ENCODE measurements at regions not wholly inside any gene's neighbourhood (a gene's known extent, or its start where the extent isn't known, plus 50 kb on each side); places are given as distances from the start of the nearest gene placed in this dataset.
A peak's percentile ranks its signal among the peaks of the same experiment; 100 is the strongest.
"Not testable (repeated sequence)": the region's sequence is repeated elsewhere in the genome, so short reads cannot be mapped to it uniquely, and the experiment has no call there.

DNA sequence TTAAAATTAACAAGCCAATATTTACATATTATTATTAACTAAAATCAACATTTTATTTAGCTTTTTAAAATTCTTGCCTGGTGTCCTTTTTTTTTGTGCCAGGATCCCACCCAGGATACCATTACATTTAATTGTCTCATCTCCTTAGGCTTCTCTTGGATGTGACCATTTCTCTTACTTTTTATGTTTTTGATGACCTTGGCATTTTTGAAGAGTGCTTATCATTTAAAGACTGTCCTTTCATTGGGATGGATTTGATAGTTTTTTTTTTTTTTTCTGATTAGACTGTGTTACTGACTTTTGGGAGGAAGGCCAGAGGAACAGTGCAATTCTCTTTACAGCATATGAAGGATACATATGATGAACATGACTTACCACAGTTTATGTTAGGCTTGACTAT lies 181.4 kb upstream of the SMIM30 start:
- DNase-seq: no peak

GRCh38 chr7:113298501-113298900 lies 180.1 kb upstream of the SMIM30 start:
- DNase-seq: no peak

- no peak for DNase-seq
Measured at GRCh38 chr7:113294750-113295149, 176.4 kb upstream of the SMIM30 start.

- no peak for DNase-seq
Measured at GRCh38 chr7:113292105-113292504, 173.8 kb upstream of the SMIM30 start.

DNA sequence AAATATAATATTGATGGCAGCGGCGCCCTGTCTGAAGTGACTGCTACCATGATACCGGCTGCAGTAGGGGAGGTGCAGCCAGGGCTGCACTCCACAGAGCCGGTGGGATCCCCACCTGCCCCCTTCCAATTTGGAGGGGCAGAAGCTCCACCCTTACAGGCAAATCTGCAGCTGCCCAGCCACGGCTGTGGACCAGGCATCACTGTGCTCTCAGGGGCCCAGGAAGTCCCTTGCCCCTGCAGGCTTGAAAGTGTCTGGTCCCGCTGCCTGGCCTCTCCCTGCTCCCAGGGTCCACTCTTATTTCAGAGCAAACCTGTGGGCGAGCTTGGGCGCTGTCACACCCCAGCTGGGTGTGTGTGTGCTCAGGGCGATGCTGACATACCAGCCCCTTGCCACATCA lies 172.7 kb upstream of the SMIM30 start:
- no peak for DNase-seq

- DNase-seq: peak; percentile 40
Measured at GRCh38 chr7:113289140-113289740, 170.9 kb upstream of the SMIM30 start.

- DNase-seq: no peak
Measured at GRCh38 chr7:113285411-113285810, 167.1 kb upstream of the SMIM30 start.

DNA sequence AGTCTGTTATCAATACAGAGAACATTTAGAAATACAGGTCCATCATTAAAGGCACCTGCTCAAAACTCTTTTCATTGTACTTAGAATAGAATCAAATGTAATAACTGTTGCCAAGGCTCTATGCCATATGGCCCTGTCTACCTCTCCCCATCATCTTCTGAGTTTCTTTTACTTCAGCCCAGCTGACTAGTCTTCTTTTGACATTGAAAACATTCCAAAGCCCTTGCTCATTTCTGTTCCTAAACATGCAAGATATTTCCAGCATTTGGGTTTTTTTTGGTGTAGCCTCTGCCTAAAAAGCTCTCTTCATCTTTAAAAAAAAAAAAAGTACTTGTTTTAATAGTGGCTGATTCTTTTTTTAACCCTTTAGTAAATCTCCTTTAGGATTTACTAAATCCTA lies 165.5 kb upstream of the SMIM30 start:
- peak; percentile 24 for DNase-seq

DNA sequence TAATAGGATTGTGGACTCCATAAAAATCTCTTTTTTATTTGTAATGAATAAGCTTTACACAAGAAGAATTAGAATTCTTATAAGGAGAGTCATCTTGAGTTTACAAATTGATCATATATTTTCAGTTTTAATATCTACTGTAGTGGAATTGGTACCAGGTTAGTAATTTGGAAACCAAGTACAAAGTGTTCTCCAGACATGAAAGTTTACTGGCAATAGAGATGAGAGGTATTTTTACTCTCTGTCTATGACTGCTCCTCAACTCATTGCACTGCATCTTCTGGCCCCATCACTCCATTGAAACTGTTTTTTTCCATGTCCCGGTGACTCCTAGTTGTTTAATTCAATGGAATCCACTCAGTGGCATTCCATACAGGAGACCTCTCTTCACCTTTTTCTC lies 164.5 kb upstream of the SMIM30 start:
- DNase-seq: no peak

- no peak for DNase-seq
Measured at GRCh38 chr7:113281223-113281622, 162.9 kb upstream of the SMIM30 start.

GRCh38 chr7:113279256-113279655 lies 160.9 kb upstream of the SMIM30 start:
- no peak for DNase-seq

GRCh38 chr7:113270790-113271189 lies 152.4 kb upstream of the SMIM30 start:
- no peak for DNase-seq

- DNase-seq: not testable (repeated sequence)
Measured at GRCh38 chr7:113269592-113269991, 151.2 kb upstream of the SMIM30 start.

DNA sequence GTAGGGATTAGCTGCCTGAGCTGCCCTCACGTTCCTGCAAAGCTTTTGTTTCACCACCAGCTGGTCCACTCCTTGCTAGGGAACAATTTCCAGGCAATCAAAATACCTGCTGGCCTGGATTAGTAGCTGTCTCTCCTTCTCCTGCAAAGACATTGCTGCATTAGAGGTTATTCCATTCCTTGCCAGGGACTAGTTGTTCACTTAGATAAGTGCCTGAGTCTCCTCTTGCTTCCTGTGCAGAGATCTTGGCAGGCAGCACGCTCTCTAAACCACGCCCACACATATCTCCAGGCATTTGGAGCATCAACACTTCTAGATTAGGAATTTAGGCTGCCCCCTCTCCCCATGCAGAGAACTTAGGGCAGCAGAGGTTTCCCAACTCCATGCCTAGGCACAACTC lies 150.4 kb upstream of the SMIM30 start:
- DNase-seq: no peak

- DNase-seq: no peak
Measured at GRCh38 chr7:113267885-113268284, 149.5 kb upstream of the SMIM30 start.

GRCh38 chr7:113267271-113267670 lies 148.9 kb upstream of the SMIM30 start:
- DNase-seq: no peak

DNA sequence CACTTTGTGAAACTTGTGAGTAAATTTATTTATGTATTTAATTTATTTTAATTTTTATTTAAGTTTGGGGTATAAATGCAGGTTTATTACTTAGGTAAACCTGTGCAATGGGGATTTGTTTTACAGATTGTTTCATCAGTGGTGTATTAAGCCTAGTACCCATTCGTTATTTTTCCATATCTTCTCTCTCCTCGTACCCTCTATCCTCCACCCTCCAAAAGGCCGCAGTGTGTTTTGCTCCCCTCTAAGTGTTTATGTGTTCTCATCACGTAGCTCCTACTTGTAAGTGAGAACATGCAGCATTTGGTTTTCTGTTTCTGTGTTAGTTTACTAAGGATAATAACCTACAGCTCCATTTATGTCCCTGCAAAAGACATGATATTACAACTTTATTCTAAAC lies 145.4 kb upstream of the SMIM30 start:
- DNase-seq: no peak

DNA sequence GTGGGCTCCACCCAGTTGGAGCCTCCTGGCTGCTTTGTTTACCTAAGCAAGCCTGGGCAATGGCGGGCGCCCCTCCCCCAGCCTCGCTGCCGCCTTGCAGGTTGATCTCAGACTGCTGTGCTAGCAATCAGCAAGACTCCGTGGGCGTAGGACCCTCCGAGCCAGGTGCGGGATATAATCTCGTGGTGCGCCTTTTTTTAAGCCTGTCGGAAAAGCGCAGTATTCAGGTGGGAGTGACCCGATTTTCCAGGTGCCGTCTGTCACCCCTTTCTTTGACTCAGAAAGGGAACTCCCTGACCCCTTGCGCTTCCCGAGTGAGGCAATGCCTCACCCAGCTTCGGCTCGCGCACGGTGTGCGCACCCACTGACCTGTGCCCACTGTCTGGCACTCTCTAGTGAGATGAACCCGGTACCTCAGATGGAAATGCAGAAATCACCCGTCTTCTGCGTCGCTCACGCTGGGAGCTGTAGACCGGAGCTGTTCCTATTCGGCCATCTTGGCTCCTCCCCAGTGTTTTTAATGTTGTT lies 144.9 kb upstream of the SMIM30 start:
- not testable (repeated sequence) for DNase-seq

DNA sequence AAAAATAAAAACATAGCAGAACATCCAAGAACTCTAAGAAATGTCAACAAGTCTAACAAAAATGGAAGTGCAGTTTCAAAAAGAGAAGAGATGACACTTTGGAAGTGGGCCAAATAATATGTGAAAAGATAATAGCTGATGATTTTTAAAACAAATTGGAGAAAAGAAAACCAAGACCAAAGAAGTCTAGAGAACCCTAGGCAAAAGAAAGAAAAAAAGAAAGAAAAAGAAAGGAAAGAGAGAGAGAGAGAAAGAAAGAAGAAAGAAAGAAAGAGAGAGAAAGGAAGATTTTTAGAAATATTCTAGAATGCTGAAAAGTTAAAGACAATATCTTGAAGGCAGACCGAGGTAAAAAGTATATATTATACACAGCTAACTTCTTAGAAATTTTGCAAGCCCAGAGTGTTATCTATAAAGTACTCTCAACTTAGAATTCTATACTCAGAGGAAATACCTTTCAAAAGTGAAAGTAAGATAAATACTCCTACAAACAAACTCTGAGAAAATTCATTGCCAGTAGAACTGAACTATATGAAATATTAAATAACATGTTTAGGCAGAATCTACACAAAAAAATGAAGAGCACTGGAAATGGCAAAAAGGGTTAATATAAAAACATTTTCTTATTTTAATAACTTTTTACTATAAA lies 138.7 kb upstream of the SMIM30 start:
- no peak for DNase-seq

- no peak for DNase-seq
Measured at GRCh38 chr7:113247198-113247597, 128.8 kb upstream of the SMIM30 start.

DNA sequence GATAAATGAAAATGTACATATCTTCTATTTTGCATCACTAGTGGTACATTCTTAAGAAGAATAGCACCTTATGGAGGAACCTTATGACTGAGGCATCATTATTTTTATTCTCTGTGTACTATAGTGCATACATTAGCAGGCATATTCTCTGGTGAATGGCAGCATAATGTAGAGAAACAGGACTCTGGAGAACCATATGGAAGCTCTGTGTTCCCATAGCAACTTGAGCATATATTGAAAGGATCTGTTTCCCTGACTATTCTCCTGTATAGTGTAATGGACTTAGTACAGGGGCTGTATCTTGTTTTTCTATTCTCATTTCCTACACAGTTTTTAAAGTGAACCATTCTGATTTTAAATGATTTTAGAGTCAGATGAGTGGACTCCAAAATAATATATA lies 128.4 kb upstream of the SMIM30 start:
- no peak for DNase-seq

- no peak for DNase-seq
Measured at GRCh38 chr7:113232885-113233284, 114.5 kb upstream of the SMIM30 start.

GRCh38 chr7:113230691-113231090 lies 112.3 kb upstream of the SMIM30 start:
- DNase-seq: no peak

DNA sequence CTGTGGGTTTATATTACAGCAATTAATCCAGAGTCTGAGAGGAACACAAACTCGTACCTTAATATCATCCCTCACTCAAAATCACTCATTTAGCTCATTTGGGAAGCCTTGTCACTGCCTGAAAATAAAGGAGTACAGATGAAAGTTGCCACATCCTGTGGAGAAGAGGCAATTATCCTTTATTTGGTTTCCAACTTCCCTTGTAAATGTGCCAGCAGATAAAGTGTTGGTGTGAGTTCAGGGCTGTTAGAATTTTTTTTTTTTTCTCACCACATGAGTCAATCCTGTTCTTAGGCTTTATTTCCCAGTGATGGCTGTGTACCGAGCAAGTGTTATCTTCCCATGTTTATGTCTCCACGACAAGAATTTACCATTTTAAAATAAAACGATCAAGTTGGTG lies 99.0 kb upstream of the SMIM30 start:
- DNase-seq: no peak

DNA sequence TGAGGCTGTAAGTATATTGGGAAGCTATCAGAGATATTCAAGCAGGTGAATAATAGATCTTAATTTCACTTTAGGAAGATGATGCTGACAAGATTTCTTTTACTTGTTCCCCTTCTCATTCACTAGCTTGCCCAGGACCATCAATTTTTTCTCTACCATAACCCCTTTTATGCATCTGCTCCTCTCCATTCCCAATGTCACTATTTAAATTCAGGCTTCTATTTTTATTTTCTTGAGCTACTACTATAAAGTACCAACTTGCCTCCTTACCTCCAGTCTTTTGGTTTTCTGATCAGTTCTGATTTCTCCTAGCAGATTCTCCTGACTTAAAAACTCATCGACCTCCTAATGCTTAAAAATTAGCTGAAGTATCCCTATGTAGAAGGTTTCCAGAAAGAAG lies 97.7 kb upstream of the SMIM30 start:
- DNase-seq: no peak

Measured in fibroblast of skin of abdomen (primary cell).